ENCODE measurements at regions not wholly inside any gene's neighbourhood (a gene's known extent, or its start where the extent isn't known, plus 50 kb on each side); places are given as distances from the start of the nearest gene placed in this dataset.

DNA sequence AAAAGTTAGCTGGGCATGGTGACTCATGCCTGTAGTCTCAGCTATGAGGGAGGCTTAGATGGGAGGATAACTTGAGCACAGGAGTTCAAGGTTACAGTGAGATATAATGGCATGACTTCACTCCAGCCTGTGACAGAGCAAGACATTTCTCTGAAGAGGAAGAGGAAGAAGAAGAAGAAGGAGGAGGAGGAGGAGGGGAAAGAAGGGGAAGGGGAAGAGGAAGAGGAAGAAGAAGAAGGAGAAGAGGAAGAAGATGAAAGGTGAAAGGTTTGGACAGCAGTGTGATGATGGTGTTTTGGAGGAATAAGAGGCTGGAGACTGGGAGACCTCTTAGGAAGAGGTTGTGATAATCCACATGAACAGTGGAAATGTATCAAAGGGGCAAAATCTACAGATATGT, 410.7 kb upstream of the JAG1 start:
- no peak for DNase-seq (ENCODE audit: low spot score)

GRCh38 chr20:11086970-11087369, 413.2 kb upstream of the JAG1 start:
- no peak for DNase-seq (ENCODE audit: low spot score)

DNA sequence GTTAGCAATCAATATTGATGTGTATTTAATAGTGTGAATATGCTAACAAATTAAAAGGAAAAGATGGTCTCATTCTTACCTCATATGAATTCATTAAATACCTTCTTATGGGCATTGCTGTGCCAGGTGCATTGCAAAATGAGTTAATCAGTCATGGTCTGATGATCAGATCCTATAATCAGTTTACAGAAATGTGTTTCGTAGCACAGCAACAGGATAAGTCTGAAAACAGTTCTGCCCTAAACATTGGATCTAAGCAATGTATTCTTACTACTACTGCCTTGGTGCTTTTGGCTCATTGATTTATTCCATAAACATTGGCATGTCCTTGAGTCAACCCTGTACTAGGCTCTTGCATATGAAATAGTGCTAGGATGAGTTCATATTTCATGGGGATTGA, 417.0 kb upstream of the JAG1 start:
- no peak for DNase-seq (ENCODE audit: low spot score)

- no peak for DNase-seq (ENCODE audit: low spot score)
Observed at GRCh38 chr20:11091511-11091910, 417.7 kb upstream of the JAG1 start.

DNA sequence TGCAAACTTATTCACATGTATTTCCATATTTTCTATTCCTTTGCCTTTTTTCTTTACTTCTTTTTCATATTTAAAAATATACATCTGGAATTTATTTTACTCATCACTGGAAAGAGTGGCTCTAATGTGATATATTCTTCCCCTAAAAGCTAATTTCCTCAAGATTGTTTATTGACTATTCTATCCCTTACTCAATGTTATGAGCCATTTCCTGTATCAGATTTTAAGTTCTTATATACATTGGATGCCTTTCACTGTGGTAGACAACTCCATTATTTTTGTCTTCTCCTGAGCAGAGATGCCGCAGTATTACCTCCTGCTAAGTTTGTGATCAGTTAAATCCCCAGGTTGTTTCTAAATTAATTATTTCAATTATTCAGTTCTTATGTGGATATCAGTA, 418.4 kb upstream of the JAG1 start:
- DNase-seq (ENCODE audit: low spot score): no peak

GRCh38 chr20:11094196-11094595, 420.4 kb upstream of the JAG1 start:
- DNase-seq (ENCODE audit: low spot score): no peak

GRCh38 chr20:11094711-11095110, 420.9 kb upstream of the JAG1 start:
- no peak for DNase-seq (ENCODE audit: low spot score)

- DNase-seq (ENCODE audit: low spot score): no peak
Observed at GRCh38 chr20:11098888-11099287, 425.1 kb upstream of the JAG1 start.

DNA sequence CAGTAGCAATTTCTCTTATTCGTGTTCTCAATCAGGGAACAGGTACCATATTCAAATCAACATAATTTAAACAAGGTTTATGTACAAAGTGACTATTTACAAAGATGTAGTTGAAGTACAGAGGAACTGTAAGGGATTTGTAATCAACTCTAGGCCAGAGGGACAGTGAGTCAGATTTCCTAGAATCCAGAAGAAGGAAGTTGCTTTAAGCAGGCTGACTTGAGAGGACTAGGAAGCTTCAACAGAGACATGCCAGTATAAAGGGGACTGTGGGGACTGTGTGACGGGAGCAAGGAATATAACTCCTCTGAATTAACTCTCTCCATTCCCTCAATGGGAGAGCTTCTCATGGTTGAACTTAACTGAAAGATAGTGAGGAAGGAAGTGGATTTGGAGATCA, 427.4 kb upstream of the JAG1 start:
- no peak for DNase-seq (ENCODE audit: low spot score)

- DNase-seq (ENCODE audit: low spot score): no peak
Observed at GRCh38 chr20:11101696-11102095, 427.9 kb upstream of the JAG1 start.

DNA sequence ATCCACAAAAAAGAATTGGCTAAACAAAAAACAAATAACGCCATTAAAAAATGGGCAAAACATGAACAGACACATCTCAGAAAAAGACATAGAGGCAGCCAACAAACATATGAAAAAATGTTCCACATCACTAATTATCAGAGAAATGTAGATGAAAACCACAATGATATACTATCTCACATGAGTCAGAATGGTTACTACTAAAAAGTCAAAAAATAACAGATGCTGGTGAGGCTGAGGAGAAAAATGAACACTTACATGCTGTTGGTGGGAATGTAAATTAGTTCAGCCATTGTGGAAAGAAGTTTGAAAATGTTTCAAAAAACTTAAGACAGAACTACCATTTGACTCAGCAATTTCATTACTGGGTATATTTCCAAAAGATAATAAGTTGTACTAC, 430.1 kb upstream of the JAG1 start:
- no peak for DNase-seq (ENCODE audit: low spot score)

- DNase-seq (ENCODE audit: low spot score): no peak
Observed at GRCh38 chr20:11108102-11108810, 434.5 kb upstream of the JAG1 start.

DNA sequence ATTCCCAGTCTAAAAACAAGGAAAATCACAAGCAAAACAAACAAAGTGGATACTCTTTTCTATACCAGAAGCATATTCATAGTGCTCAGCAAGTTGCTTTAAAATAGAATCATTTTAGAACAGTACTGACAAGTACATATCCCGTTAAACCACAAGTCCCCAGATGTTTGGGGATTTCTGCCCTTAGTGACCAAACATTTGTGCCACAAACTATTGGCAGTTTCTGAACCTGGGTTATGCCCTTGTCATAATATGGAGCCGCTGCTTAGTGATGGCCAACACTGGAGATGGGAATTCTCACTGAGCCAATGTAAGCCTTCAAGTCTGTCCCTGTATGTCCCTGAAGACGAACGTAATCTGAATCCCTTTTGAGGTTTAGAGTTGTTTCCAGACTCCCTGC, 436.7 kb upstream of the JAG1 start:
- no peak for DNase-seq (ENCODE audit: low spot score)

- no peak for DNase-seq (ENCODE audit: low spot score)
Observed at GRCh38 chr20:11111191-11111590, 437.4 kb upstream of the JAG1 start.

DNA sequence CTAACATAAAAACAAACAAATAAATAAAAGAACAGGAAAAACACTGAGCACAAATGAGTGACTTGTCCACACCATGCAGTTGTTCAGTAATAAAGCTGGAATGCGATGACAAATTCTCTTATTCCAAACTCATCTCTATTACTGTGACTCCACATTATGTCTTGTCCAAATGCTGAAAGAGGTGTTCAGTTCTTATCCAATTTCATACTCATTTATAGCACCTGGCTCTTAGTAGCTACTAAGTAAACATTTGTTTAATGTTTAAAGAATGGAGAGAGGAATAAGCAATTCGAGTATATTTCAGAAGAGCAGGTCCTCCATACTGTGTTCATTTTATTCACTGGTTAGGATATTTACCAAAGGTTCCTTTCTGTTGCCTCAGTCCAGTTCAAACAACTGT, 439.0 kb upstream of the JAG1 start:
- DNase-seq (ENCODE audit: low spot score): no peak

- no peak for DNase-seq (ENCODE audit: low spot score)
Observed at GRCh38 chr20:11114382-11114781, 440.6 kb upstream of the JAG1 start.

- no peak for DNase-seq (ENCODE audit: low spot score)
Observed at GRCh38 chr20:11117808-11118528, 444.2 kb upstream of the JAG1 start.

GRCh38 chr20:11118802-11119380, 445.1 kb upstream of the JAG1 start:
- no peak for DNase-seq (ENCODE audit: low spot score)

DNA sequence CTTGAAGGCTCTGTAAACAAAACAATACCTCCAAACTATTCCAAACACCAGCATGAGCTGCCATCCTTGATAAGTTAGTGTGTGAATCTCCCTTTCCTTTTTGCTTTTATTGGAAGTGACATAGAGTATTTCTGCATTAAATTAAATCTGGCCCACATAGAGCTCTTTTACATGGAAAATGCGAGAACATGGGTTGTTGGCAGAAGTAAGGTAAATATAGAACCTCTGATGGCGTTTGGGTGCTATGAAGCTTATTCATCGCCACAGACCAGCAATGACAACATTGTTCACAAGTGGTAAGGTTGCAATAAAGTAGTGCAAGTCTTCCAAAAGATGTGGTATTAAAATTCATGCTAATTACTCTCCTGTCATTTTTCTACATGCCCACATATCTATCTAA, 445.8 kb upstream of the JAG1 start:
- DNase-seq (ENCODE audit: low spot score): no peak

- DNase-seq (ENCODE audit: low spot score): no peak
Observed at GRCh38 chr20:11120431-11120830, 446.6 kb upstream of the JAG1 start.

DNA sequence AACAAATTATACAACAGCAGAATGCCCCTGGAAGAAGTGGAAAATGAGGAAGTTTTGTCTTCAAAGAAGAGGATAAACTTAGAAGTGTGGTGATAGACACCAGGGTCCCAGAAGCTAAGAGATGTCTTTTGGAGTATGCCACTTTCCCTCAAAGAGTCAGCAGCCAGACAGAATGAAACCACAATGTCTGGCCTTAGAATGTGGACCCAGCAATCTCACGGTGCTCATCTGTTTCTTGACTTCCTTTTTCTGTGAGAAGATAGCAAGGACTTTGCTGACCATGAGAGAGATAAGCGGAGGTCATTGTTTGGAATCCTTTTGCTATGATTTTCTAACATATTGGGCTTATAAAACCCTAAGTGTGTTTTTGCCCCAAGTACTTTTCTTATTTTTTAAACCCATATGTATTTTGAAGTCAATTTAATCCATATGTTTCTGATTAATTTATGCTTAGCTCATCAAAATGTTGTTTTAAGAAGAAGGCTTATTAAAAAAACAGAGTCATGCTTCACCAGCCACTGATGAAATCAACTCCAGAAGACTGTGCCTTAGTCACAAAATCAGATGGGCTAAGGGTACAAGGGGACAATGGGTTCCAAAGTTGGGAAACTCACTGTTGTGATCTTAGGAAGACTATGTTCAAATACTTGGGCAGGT, 451.2 kb upstream of the JAG1 start:
- DNase-seq (ENCODE audit: low spot score): no peak

DNA sequence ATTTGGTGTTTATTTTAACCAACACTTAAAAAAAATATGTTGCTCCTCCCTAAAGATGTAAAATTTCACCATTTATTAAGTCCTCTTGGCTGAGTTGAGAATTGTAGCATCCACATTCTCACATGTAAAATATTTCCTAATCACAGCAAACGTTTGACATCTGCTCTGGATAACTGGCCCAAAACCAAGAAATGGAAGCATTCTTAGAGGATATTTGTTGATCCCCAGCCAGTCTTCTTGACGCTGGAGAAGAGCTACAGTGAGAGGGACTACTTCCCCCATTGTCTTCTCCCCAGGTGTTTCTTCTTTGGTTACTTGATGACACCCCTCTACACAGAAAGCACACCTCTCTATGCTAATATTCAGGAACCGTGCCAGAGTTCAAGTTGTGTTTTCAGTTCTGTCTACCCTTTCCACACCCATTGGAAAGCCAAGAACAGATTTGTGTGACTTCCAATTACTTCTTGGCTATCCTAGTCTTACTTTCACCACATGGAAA, 454.5 kb upstream of the JAG1 start:
- no peak for DNase-seq (ENCODE audit: low spot score)

- no peak for DNase-seq (ENCODE audit: low spot score)
Observed at GRCh38 chr20:11128721-11129120, 454.9 kb upstream of the JAG1 start.

Data from NAMALWA (cell line).